Adrenal gland (tissue), 5 donors: ENCODE measurements at regions not wholly inside any gene's neighbourhood (a gene's known extent, or its start where the extent isn't known, plus 50 kb on each side); places are given as distances from the start of the nearest gene placed in this dataset.

Experiments used
- CTCF ChIP-seq, 6 experiments: fragments of 450-650 bp in 4 of 6; fragments of 200-600 bp in 2 of 6; sonication (generic) in 1 of 6; IDR thresholded peaks; 1 replicate in 5 of 6; 2 replicates in 1 of 6; pipeline versions ENCODE4 v1.5.1 to v1.8.0; 2016 to 2021; ENCODE audit warnings: antibody characterized with exemption in 6 of 6, mild to moderate bottlenecking in 2 of 6, moderate library complexity in 1 of 6
- POLR2A ChIP-seq, 2 donors: fragments of 450-650 bp; IDR thresholded peaks; one replicate each; pipeline ENCODE4 v1.6.1; 2017; ENCODE audit warnings: antibody characterized with exemption in 2 of 2, mild to moderate bottlenecking in 2 of 2, moderate library complexity in 1 of 2
- donor health status: DM: no; HTN: no; CAD: no.

- TF ChIP-seq CTCF (IDR thresholded peaks at IDR 0.05), result no peak
- TF ChIP-seq POLR2A (IDR thresholded peaks at IDR 0.05), result no peak
Measured at GRCh38 chr15:39313467-39313866, 267.4 kb upstream of the THBS1 start.
